ENCODE measurements at regions not wholly inside any gene's neighbourhood (a gene's known extent, or its start where the extent isn't known, plus 50 kb on each side); places are given as distances from the start of the nearest gene placed in this dataset.

DNA sequence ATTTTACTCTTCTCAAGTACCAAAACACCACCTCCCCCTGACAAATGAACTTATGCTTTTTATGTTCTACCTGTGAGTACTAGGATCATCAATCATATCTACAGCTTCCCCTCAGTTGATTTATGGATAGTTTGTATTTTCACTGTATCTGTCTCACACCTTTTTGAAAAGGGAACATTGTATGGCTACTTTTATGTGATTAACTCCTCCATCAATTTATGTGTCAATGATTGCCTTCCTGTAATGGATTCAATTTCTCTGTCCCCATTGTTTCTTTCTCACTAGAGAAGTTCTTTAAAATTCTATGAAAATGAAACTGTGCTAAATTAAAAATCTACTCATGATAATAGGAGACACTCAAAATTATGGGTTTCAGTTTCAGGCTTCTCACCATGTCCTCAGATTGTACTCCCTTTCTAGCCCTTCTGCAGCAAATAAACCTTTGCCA is 935.0 kb downstream of the TRIB2 start (continued):
- no peak for TF ChIP-seq ZNF512 (CRISPR knock-in tag; IDR thresholded peaks at IDR 0.05; ENCODE audit: borderline replicate concordance)
- TF ChIP-seq NR1H2 (CRISPR knock-in tag; IDR thresholded peaks at IDR 0.05) = no peak
- no peak for TF ChIP-seq SP1 (CRISPR knock-in tag; conservative IDR thresholded peaks at IDR 0.05)
- TF ChIP-seq HMGXB4 (CRISPR knock-in tag; IDR thresholded peaks at IDR 0.05) = no peak

GRCh38 chr2:13652531-13653313 is 936.0 kb downstream of the TRIB2 start:
- no peak for DNase-seq (ENCODE audit: low spot score)
- CTCF ChIA-PET = no interaction called here
- Mint-ChIP-seq H3K4me1 (peaks cover 7% of the 10 kb centered on the region; the same call in 1 of the 2 replicates), H3K36me3 (peaks cover 30% of the 10 kb centered on the region), H3K27me3 (ENCODE audit: low read depth) (peaks cover 4% of the 10 kb centered on the region), H3K4me3 (no peak overlapping the region), H3K27ac (no peak overlapping the region), H3K9me3 (peaks cover 48% of the 10 kb centered on the region)
- ATAC-seq = 0 out of 2 replicates have a peak, but pooled peaks have one; percentile 36
- TF ChIP-seq STAT6 (CRISPR knock-in tag; conservative IDR thresholded peaks at IDR 0.05; ENCODE audit: low read depth) = no peak
- TF ChIP-seq E2F4 (CRISPR knock-in tag; IDR thresholded peaks at IDR 0.05; ENCODE audit: borderline replicate concordance, low read depth) = no peak
- TF ChIP-seq ZBTB21 (CRISPR knock-in tag; IDR thresholded peaks at IDR 0.05; ENCODE audit: borderline replicate concordance) = no peak
- TF ChIP-seq, protein P1, sequence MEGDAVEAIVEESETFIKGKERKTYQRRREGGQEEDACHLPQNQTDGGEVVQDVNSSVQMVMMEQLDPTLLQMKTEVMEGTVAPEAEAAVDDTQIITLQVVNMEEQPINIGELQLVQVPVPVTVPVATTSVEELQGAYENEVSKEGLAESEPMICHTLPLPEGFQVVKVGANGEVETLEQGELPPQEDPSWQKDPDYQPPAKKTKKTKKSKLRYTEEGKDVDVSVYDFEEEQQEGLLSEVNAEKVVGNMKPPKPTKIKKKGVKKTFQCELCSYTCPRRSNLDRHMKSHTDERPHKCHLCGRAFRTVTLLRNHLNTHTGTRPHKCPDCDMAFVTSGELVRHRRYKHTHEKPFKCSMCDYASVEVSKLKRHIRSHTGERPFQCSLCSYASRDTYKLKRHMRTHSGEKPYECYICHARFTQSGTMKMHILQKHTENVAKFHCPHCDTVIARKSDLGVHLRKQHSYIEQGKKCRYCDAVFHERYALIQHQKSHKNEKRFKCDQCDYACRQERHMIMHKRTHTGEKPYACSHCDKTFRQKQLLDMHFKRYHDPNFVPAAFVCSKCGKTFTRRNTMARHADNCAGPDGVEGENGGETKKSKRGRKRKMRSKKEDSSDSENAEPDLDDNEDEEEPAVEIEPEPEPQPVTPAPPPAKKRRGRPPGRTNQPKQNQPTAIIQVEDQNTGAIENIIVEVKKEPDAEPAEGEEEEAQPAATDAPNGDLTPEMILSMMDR (IDR thresholded peaks at IDR 0.05) = no peak
- no peak for TF ChIP-seq ATF1 (CRISPR knock-in tag; IDR thresholded peaks at IDR 0.05)
- no peak for TF ChIP-seq GABPB1 (CRISPR knock-in tag; IDR thresholded peaks at IDR 0.05)
- TF ChIP-seq ELF4 (CRISPR knock-in tag; IDR thresholded peaks at IDR 0.05; ENCODE audit: low read depth) = no peak
- TF ChIP-seq SOX15 (CRISPR knock-in tag; IDR thresholded peaks at IDR 0.05) = no peak
- no peak for TF ChIP-seq ZNF219 (CRISPR knock-in tag; IDR thresholded peaks at IDR 0.05; ENCODE audit: borderline replicate concordance)
- TF ChIP-seq SMAD3 (CRISPR knock-in tag; IDR thresholded peaks at IDR 0.05; ENCODE audit: borderline replicate concordance) = no peak
- no peak for TF ChIP-seq ZNF671 (CRISPR knock-in tag; IDR thresholded peaks at IDR 0.05)
- no peak for TF ChIP-seq ZNF232 (CRISPR knock-in tag; IDR thresholded peaks at IDR 0.05)
- POLR2A ChIA-PET = no interaction called here

Measured in WTC11 (cell line).